IMR-90 (cell line): ENCODE measurements at regions not wholly inside any gene's neighbourhood (a gene's known extent, or its start where the extent isn't known, plus 50 kb on each side); places are given as distances from the start of the nearest gene placed in this dataset.

Experiments
- ATAC-seq: fragments of 200-7000 bp; cut with Tn5 transposase; 2 replicates; pipeline ENCODE4 v1.9.1; 2020; ENCODE audit warnings: low read depth, mild to moderate bottlenecking, moderate library complexity
- BruUV-seq: library from RNA; stranded (reverse); fragments of 400-500 nt; replicated peaks from 2 replicates; lab custom pipeline; 2021; lab: Mats Ljungman, UMichigan
- CTCF ChIA-PET: fragments of 300-600 bp; formaldehyde crosslinking; extraction: SDS; loops from one replicate; lab custom pipeline; 2021; ENCODE audit warnings: antibody characterized with exemption; lab: Yijun Ruan, JAX
- POLR2A ChIA-PET: fragments of 300-600 bp; sonication (Branson Sonifier 250); formaldehyde crosslinking; loops from one replicate; lab custom pipeline; 2022; ENCODE audit warnings: antibody characterized with exemption; ENCODE audit not compliant: unreplicated experiment; lab: Charles Lee
- DNase-seq: peaks from one replicate; pipeline ENCODE4 v3.0.0; 2013
- H2AFZ ChIP-seq: replicated peaks from 2 replicates; pipeline ENCODE3; 2013; ENCODE audit warnings: low read length, mild to moderate bottlenecking; ENCODE audit not compliant: poor library complexity
- H2AK5ac ChIP-seq: 2 replicates; pipeline ENCODE4 v1.6.1; 2013; ENCODE audit warnings: low read depth, low read length, inconsistent platforms
- H2AK9ac ChIP-seq: replicated peaks from 2 replicates; pipeline ENCODE3; 2013; ENCODE audit warnings: mild to moderate bottlenecking, low read depth, low read length, moderate library complexity; ENCODE audit not compliant: poor library complexity
- H2BK120ac ChIP-seq: 2 replicates; pipeline ENCODE4 v1.6.1; 2013; ENCODE audit warnings: low read depth, low read length, inconsistent platforms
- H2BK15ac ChIP-seq: 3 replicates; pipeline ENCODE4 v1.6.1; 2013; ENCODE audit warnings: low read depth, low read length, inconsistent platforms
- H2BK20ac ChIP-seq: 2 replicates; pipeline ENCODE4 v1.6.1; 2013; ENCODE audit warnings: low read depth, mild to moderate bottlenecking, inconsistent platforms, low read length, moderate library complexity
- H2BK5ac ChIP-seq: 2 replicates; pipeline ENCODE4 v1.6.1; 2013; ENCODE audit warnings: mild to moderate bottlenecking, low read depth, low read length, inconsistent platforms; ENCODE audit not compliant: poor library complexity, severe bottlenecking
- H3K14ac ChIP-seq: replicated peaks from 2 replicates; pipeline ENCODE4 v1.6.1; 2013; ENCODE audit warnings: low read depth, low read length, inconsistent platforms
- H3K18ac ChIP-seq: 2 replicates; pipeline ENCODE4 v1.6.1; 2013; ENCODE audit warnings: low read depth, low read length, control low read depth
- H3K23ac ChIP-seq: 2 replicates; pipeline ENCODE4 v1.6.1; 2013; ENCODE audit warnings: low read depth, low read length, inconsistent platforms
- H3K27ac ChIP-seq: 2 replicates; pipeline ENCODE4 v1.5.1; 2013; ENCODE audit warnings: mild to moderate bottlenecking, control low read depth, low read length; ENCODE audit not compliant: insufficient read depth
- H3K27me3 ChIP-seq: 2 replicates; pipeline ENCODE4 v1.6.1; 2013; ENCODE audit warnings: low read length; ENCODE audit not compliant: control insufficient read depth, insufficient read depth
- H3K36me3 ChIP-seq: 2 replicates; pipeline ENCODE4 v1.6.1; 2013; ENCODE audit warnings: low read length, mixed read lengths; ENCODE audit not compliant: control insufficient read depth, insufficient read depth
- H3K4ac ChIP-seq: 2 replicates; pipeline ENCODE4 v1.6.1; 2013; ENCODE audit warnings: low read depth, low read length, inconsistent platforms
- H3K4me1 ChIP-seq: 2 replicates; pipeline ENCODE4 v1.6.1; 2013; ENCODE audit warnings: low read length, mixed read lengths; ENCODE audit not compliant: control insufficient read depth, insufficient read depth
- H3K4me2 ChIP-seq: 2 replicates; pipeline ENCODE4 v1.6.1; 2013; ENCODE audit warnings: low read depth, mild to moderate bottlenecking, control low read depth, low read length, moderate library complexity
- H3K4me3 ChIP-seq: 2 replicates; pipeline ENCODE4 v1.5.1; 2013; ENCODE audit warnings: low read depth, mild to moderate bottlenecking, control low read depth, low read length, moderate library complexity; ENCODE audit not compliant: insufficient read depth
- H3K56ac ChIP-seq: 2 replicates; pipeline ENCODE4 v1.6.1; 2013; ENCODE audit warnings: low read length, inconsistent platforms; ENCODE audit not compliant: insufficient read depth; ENCODE audit errors: extremely low read depth
- H3K79me1 ChIP-seq, 2 experiments: 2 replicates each; pipeline ENCODE4 v1.6.1; 2013; ENCODE audit warnings: low read length in 2 of 2, inconsistent platforms in 1 of 2, low read depth in 1 of 2
- H3K9ac ChIP-seq: 2 replicates; pipeline ENCODE4 v1.6.1; 2013; ENCODE audit warnings: low read depth, low read length, control low read depth
- H3K9me1 ChIP-seq: 2 replicates; pipeline ENCODE4 v1.6.1; 2013; ENCODE audit warnings: low read length, inconsistent platforms; ENCODE audit not compliant: insufficient read depth
- H3K9me3 ChIP-seq: 2 replicates; pipeline ENCODE4 v1.6.1; 2013; ENCODE audit warnings: low read length; ENCODE audit not compliant: control insufficient read depth, insufficient read depth
- H4K20me1 ChIP-seq: 2 replicates; pipeline ENCODE4 v1.6.1; 2013; ENCODE audit warnings: low read length, inconsistent platforms; ENCODE audit not compliant: insufficient read depth
- H4K5ac ChIP-seq: 2 replicates; pipeline ENCODE4 v1.6.1; 2013; ENCODE audit warnings: mild to moderate bottlenecking, low read depth, low read length, control low read depth
- H4K8ac ChIP-seq, 2 experiments: 2 replicates each; pipeline ENCODE4 v1.6.1; 2013; ENCODE audit warnings: low read depth in 2 of 2, low read length in 2 of 2, control low read depth in 1 of 2, inconsistent platforms in 1 of 2
- H4K91ac ChIP-seq: 2 replicates; pipeline ENCODE4 v1.6.1; 2013; ENCODE audit warnings: low read depth, low read length, inconsistent platforms; ENCODE audit not compliant: insufficient read depth
- RCOR1 ChIP-seq: IDR thresholded peaks from 2 replicates; pipeline ENCODE4 v1.6.1; 2012; ENCODE audit warnings: mild to moderate bottlenecking, low read length, improper control_type of control experiment; ENCODE audit not compliant: insufficient replicate concordance
- WGBS, 2 experiments: methylation state at CpG; one replicate each; pipeline versions ENCODE4 v1.1.5 to v1.1.7; 2013; ENCODE audit warnings: missing lambda C conversion rate in 2 of 2; ENCODE audit not compliant: insufficient read length in 1 of 2; ENCODE audit errors: extremely low coverage in 2 of 2; 5-methylcytosine and 5-hydroxymethylcytosine counted together
- dilution Hi-C: fragments of 300-500 bp; cut with HindIII; formaldehyde crosslinking; loops from one replicate; pipeline ENCODE4 v1.14.3; 2018; ENCODE audit warnings: low sequenced_read_pairs; ENCODE audit not compliant: unreplicated experiment
- in situ Hi-C: fragments of 300-500 bp; cut with MboI; formaldehyde crosslinking; loops from 3 replicates; pipeline ENCODE4 v1.14.3; 2019; ENCODE audit warnings: low sequenced_read_pairs, inconsistent platforms, mixed read lengths
- intact Hi-C: fragments of 100-400 bp; cut with micrococcal nuclease; formaldehyde crosslinking; loops from 2 replicates; pipeline ENCODE4 v1.10.0; 2022
- TF ChIP-seq, protein P1 (sequence below): fragments of 150-350 bp; IDR thresholded peaks from 2 replicates; pipeline ENCODE4 v1.6.1; 2017; ENCODE audit warnings: mild to moderate bottlenecking, antibody characterized with exemption, low read length, low read depth
- TF ChIP-seq, protein P2 (sequence below): conservative IDR thresholded peaks from 2 replicates; pipeline ENCODE4 v1.5.1; 2012; ENCODE audit warnings: mild to moderate bottlenecking, low read depth, low read length, improper control_type of control experiment

DNA sequence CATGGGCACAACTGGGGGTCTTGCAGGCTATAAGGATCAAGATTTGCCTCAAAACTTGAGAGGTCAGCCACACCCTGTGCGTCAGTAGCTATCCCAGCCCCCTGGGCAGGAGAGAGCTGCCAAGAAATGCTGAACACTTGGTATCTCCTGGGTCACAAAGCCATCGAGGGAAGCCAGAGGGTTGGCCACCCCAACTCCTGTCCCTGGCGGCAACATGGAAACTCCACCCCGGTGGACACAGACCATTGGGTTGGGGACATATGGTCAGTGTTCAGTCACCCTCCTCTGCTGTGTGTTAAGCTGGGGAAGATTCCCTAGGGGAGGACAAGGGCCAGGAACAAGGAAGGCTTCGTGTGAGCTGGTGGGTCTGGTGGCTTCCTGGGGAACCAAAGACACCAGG is 140.6 kb downstream of the C5orf15 start:
- Histone ChIP-seq H3K79me1 (no peaks in the 10 kb centered on the region), H4K91ac (no peak overlapping the region), H2AK9ac (no peak overlapping the region), H3K4me3 (no peak overlapping the region), H2BK5ac (no peak overlapping the region), H3K9me1 (no peaks in the 10 kb centered on the region), H3K4me2 (no peak overlapping the region), H3K18ac (no peak overlapping the region), H3K36me3 (no peaks in the 10 kb centered on the region), H4K8ac (no peak overlapping the region), H4K20me1 (no peaks in the 10 kb centered on the region), H2AFZ (no peak overlapping the region), H4K5ac (no peak overlapping the region), H3K4me1 (no peaks in the 10 kb centered on the region), H2BK20ac (no peak overlapping the region), H3K9ac (no peak overlapping the region), H3K14ac (no peak overlapping the region), H3K23ac (no peak overlapping the region), H3K4ac (no peak overlapping the region), H2BK15ac (no peak overlapping the region), H2BK120ac (no peak overlapping the region), H3K27me3 (peaks cover 18% of the 10 kb centered on the region), H2AK5ac (no peak overlapping the region), H3K56ac (no peak overlapping the region), H3K27ac (no peak overlapping the region), H3K9me3 (no peaks in the 10 kb centered on the region)
- BruUV-seq = no TSS peak
- no CpG with 5 or more reads among the region's 5 CpGs for WGBS, 2 experiments
- TF ChIP-seq, protein P1, sequence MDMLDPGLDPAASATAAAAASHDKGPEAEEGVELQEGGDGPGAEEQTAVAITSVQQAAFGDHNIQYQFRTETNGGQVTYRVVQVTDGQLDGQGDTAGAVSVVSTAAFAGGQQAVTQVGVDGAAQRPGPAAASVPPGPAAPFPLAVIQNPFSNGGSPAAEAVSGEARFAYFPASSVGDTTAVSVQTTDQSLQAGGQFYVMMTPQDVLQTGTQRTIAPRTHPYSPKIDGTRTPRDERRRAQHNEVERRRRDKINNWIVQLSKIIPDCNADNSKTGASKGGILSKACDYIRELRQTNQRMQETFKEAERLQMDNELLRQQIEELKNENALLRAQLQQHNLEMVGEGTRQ = no peak
- no peak for TF ChIP-seq RCOR1
- TF ChIP-seq, protein P2, sequence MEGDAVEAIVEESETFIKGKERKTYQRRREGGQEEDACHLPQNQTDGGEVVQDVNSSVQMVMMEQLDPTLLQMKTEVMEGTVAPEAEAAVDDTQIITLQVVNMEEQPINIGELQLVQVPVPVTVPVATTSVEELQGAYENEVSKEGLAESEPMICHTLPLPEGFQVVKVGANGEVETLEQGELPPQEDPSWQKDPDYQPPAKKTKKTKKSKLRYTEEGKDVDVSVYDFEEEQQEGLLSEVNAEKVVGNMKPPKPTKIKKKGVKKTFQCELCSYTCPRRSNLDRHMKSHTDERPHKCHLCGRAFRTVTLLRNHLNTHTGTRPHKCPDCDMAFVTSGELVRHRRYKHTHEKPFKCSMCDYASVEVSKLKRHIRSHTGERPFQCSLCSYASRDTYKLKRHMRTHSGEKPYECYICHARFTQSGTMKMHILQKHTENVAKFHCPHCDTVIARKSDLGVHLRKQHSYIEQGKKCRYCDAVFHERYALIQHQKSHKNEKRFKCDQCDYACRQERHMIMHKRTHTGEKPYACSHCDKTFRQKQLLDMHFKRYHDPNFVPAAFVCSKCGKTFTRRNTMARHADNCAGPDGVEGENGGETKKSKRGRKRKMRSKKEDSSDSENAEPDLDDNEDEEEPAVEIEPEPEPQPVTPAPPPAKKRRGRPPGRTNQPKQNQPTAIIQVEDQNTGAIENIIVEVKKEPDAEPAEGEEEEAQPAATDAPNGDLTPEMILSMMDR = no peak
- dilution Hi-C loops = no loop called here
- ATAC-seq (no peak), DNase-seq (no peak)
- intact Hi-C loops = no loop called here
- ChIA-PET POLR2A (no interaction called here), CTCF (no interaction called here)
- in situ Hi-C loops = no loop called here
